ENCODE measurements at regions not wholly inside any gene's neighbourhood (a gene's known extent, or its start where the extent isn't known, plus 50 kb on each side); places are given as distances from the start of the nearest gene placed in this dataset.

- Histone ChIP-seq H3K27me3 (replicated peaks in 1 of 2; ENCODE audit: control insufficient read depth in 2 of 2, insufficient read depth in 2 of 2, low read length in 1 of 2) (no peaks in the 10 kb centered on the region; a peak in 1 of 4 replicates), H3K27ac (ENCODE audit: control insufficient read depth, insufficient read depth) (no peak overlapping the region), H2AFZ (ENCODE audit: control insufficient read depth, low read depth, low read length) (no peak overlapping the region), H3K36me3 (ENCODE audit: control insufficient read depth in 2 of 2, insufficient read depth in 2 of 2, low read length in 1 of 2) (no peaks in the 10 kb centered on the region), H3K4me2 (ENCODE audit: control insufficient read depth, insufficient read depth) (no peak overlapping the region), H3K9me3 (replicated peaks; ENCODE audit: control insufficient read depth, insufficient read depth, low read length) (no peaks in the 10 kb centered on the region), H3K9ac (ENCODE audit: control insufficient read depth, insufficient read depth, low read length) (no peak overlapping the region), H3K4me1 (ENCODE audit: control insufficient read depth, insufficient read depth, low read length) (no peaks in the 10 kb centered on the region), H4K20me1 (ENCODE audit: control insufficient read depth, insufficient read depth) (no peaks in the 10 kb centered on the region), H3K79me2 (ENCODE audit: control insufficient read depth, insufficient read depth, low read length) (no peaks in the 10 kb centered on the region), H3K4me3 (no peak overlapping the region)
- no peak for TF ChIP-seq HDGF (IDR thresholded peaks at IDR 0.05)
- no peak for TF ChIP-seq FOXK2 (IDR thresholded peaks at IDR 0.05)
- TF ChIP-seq ZNF384 (IDR thresholded peaks at IDR 0.05; ENCODE audit: borderline replicate concordance, low read depth, low read length), result no peak
- TF ChIP-seq SREBF1 (IDR thresholded peaks at IDR 0.05; ENCODE audit: low read length), result no peak
- no peak for TF ChIP-seq ZBTB4 (CRISPR knock-in tag; IDR thresholded peaks at IDR 0.05)
- no peak for TF ChIP-seq RBBP5 (conservative IDR thresholded peaks at IDR 0.05)
- TF ChIP-seq HDAC2 (IDR thresholded peaks at IDR 0.05), result no peak
- TF ChIP-seq BMI1 (IDR thresholded peaks at IDR 0.05; ENCODE audit: borderline replicate concordance), result no peak
- no peak for TF ChIP-seq FOS (IDR thresholded peaks at IDR 0.05; ENCODE audit: borderline replicate concordance, extremely low read depth, insufficient read length)
- TF ChIP-seq RB1 (IDR thresholded peaks at IDR 0.05; ENCODE audit: borderline replicate concordance), result no peak
- no peak for TF ChIP-seq ZBTB33 (IDR thresholded peaks at IDR 0.05)
- no peak for TF ChIP-seq CHD1 (IDR thresholded peaks at IDR 0.05; ENCODE audit: low read depth, low read length)
- TF ChIP-seq CBFB (IDR thresholded peaks at IDR 0.05; ENCODE audit: low read depth), result no peak
- TF ChIP-seq TCF3 (IDR thresholded peaks at IDR 0.05; ENCODE audit: borderline replicate concordance, insufficient read depth, low read depth, low read length), result no peak
- no peak for TF ChIP-seq KLF5 (IDR thresholded peaks at IDR 0.05; ENCODE audit: partially characterized antibody)
- TF ChIP-seq CREB1 (IDR thresholded peaks at IDR 0.05; ENCODE audit: low read depth), result no peak
- TF ChIP-seq CHD2 (IDR thresholded peaks at IDR 0.05; ENCODE audit: borderline replicate concordance, low read depth, low read length), result no peak
- in situ Hi-C loops (cut with MboI) (no loop called here), intact Hi-C loops (cut with micrococcal nuclease; ENCODE audit: unreplicated experiment) (no loop called here)
- ATAC-seq, result no peak
- DNase-seq (ENCODE audit: low read depth, low spot score), result no peak
- 16% methylated on average over 3 of the region's 3 CpGs for WGBS (ENCODE audit: insufficient coverage, insufficient replicate concordance, low lambda C conversion rate, missing lambda C conversion rate)
- ChIA-PET SMC1A (ENCODE audit: uncharacterized antibody, unreplicated experiment) (no interaction called here), RAD21 (ENCODE audit: unreplicated experiment) (no interaction called here), CTCF (no interaction called here), POLR2A (no interaction called here)
- BruUV-seq (replicated peaks), result no TSS peak
- FAIRE-seq, result no peak
Observed at GRCh38 chr1:30489737-30490389, 233.5 kb downstream of the MATN1 start.
